ENCODE measurements at regions not wholly inside any gene's neighbourhood (a gene's known extent, or its start where the extent isn't known, plus 50 kb on each side); places are given as distances from the start of the nearest gene placed in this dataset.

- Histone ChIP-seq H3K9me3 (ENCODE audit: low read length) (peaks cover 11% of the 10 kb centered on the region; the same call in 1 of the 2 replicates), H3K4me1 (ENCODE audit: insufficient read depth, low read length, poor library complexity, severe bottlenecking) (peaks cover 19% of the 10 kb centered on the region), H3K4me2 (ENCODE audit: low read length) (no peak overlapping the region), H3K79me2 (ENCODE audit: insufficient read depth, low read depth, low read length) (no peaks in the 10 kb centered on the region), H4K20me1 (ENCODE audit: insufficient read depth, low read length) (no peaks in the 10 kb centered on the region), H3K9me2 (ENCODE audit: insufficient read depth, low read length) (no peaks in the 10 kb centered on the region), H3K36me3 (ENCODE audit: insufficient read depth, low read length) (peaks cover 6% of the 10 kb centered on the region), H3K27ac (ENCODE audit: low read depth, low read length, poor library complexity, severe bottlenecking) (no peak overlapping the region), H3K4me3 (ENCODE audit: low read depth, low read length, poor library complexity, severe bottlenecking) (no peak overlapping the region), H2AFZ (ENCODE audit: low read length) (no peak overlapping the region)
- ChIA-PET CTCF (ENCODE audit: unreplicated experiment) (interaction anchor here (2.3 kb wide), 1 partner anchor 10 kb away, joined by 6 read pairs; no protein-coding TSS in a partner anchor), POLR2A (interaction anchor here (0.8 to 12.2 kb wide), 10 partner anchors 8 to 409 kb away, joined by 3 to 170 read pairs (median 6); partner anchors contain the start of gene BTG1)
- intact Hi-C loops (cut with micrococcal nuclease; ENCODE audit: unreplicated experiment) = no loop called here
- BruUV-seq (replicated peaks) = no TSS peak
- no peak for DNase-seq (ENCODE audit: low spot score)
- TF ChIP-seq EZH2phosphoT487 (IDR thresholded peaks at IDR 0.05; ENCODE audit: borderline replicate concordance, low read depth, low read length) (no peak), CTCF (conservative IDR thresholded peaks at IDR 0.05; ENCODE audit: low read length) (no peak)
These were observed 209.0 kb upstream of the PLEKHG7 start for GRCh38 chr12:92493816-92494215.

DNA sequence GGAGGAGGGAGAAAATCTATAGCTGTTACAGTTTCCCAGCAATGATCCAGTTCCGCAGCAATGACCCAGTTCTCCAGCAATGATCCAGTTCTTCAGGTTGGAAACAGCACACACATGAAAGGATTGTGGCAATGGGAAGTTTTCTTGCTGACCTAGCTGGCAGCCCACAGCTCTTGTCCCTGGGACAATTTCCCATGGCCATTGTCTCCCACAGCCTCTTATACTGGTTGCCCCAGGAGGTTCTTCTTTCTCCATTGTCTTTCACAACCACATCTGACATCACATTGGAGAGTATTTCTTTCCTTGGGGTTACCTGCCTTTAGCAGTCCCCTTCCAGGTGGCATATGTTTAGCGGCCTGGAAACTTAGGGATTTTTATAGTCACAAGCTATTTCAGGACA is 209.8 kb upstream of the PLEKHG7 start:
- CTCF ChIA-PET (ENCODE audit: unreplicated experiment) = interaction anchor here (1.1 to 2.3 kb wide), 2 partner anchors 11 to 347 kb away, joined by 3 to 6 read pairs; partner anchors contain the start of gene BTG1
- Histone ChIP-seq H3K36me3 (ENCODE audit: insufficient read depth, low read length) (peaks cover 6% of the 10 kb centered on the region), H3K79me2 (ENCODE audit: insufficient read depth, low read depth, low read length) (no peaks in the 10 kb centered on the region), H4K20me1 (ENCODE audit: insufficient read depth, low read length) (no peaks in the 10 kb centered on the region), H3K9me3 (ENCODE audit: low read length) (peaks cover 11% of the 10 kb centered on the region; the same call in 1 of the 2 replicates), H3K4me3 (ENCODE audit: low read depth, low read length, poor library complexity, severe bottlenecking) (no peak overlapping the region), H2AFZ (ENCODE audit: low read length) (no peak overlapping the region), H3K4me1 (ENCODE audit: insufficient read depth, low read length, poor library complexity, severe bottlenecking) (peaks cover 27% of the 10 kb centered on the region), H3K27ac (ENCODE audit: low read depth, low read length, poor library complexity, severe bottlenecking) (no peak overlapping the region), H3K4me2 (ENCODE audit: low read length) (no peak overlapping the region), H3K9me2 (ENCODE audit: insufficient read depth, low read length) (no peaks in the 10 kb centered on the region)
- intact Hi-C loops (cut with micrococcal nuclease; ENCODE audit: unreplicated experiment) = no loop called here
- POLR2A ChIA-PET = interaction anchor here (0.8 to 12.2 kb wide), 7 partner anchors 10 to 130 kb away, joined by 3 to 170 read pairs (median 4); no protein-coding TSS in a partner anchor
- no peak for DNase-seq (ENCODE audit: low spot score)
- no TSS peak for BruUV-seq (replicated peaks)
- TF ChIP-seq EZH2phosphoT487 (IDR thresholded peaks at IDR 0.05; ENCODE audit: borderline replicate concordance, low read depth, low read length) = no peak

DNA sequence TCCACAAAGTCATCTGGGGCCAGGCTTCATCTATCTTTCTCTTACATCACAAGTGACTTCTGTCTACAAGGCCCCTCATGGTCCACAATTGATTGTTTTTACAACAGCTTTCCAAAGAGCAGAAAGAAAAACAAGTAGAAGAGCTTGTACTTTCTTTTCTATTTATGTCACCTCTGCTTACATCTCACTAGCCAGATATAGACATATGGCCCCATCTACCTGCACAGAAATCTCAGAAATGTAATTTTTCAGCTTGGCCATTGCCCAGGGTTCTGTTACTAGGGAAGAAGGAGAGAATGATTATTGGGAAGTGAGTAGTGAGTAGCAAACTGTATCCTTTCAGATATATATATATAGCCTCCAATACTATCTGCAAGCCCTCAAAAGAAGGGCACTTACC is 210.5 kb upstream of the PLEKHG7 start:
- ChIA-PET POLR2A (interaction anchor here (0.7 to 12.2 kb wide), 9 partner anchors 11 to 347 kb away, joined by 3 to 170 read pairs (median 5); partner anchors contain the start of gene BTG1), CTCF (ENCODE audit: unreplicated experiment) (interaction anchor here (1.1 kb wide), 1 partner anchor 347 kb away, joined by 3 read pairs; the partner anchor contains the start of gene BTG1)
- H4K20me1 ChIP-seq (ENCODE audit: insufficient read depth, low read length) = no peaks in the 10 kb centered on the region
- TF ChIP-seq EZH2phosphoT487 (IDR thresholded peaks at IDR 0.05; ENCODE audit: borderline replicate concordance, low read depth, low read length) (no peak), CTCF (conservative IDR thresholded peaks at IDR 0.05; ENCODE audit: low read length) (0 out of 2 replicates have a peak, but pooled peaks have one; percentile 11)
- H3K4me1 ChIP-seq (ENCODE audit: insufficient read depth, low read length, poor library complexity, severe bottlenecking) = peaks cover 31% of the 10 kb centered on the region
- H3K36me3 ChIP-seq (ENCODE audit: insufficient read depth, low read length) = peaks cover 6% of the 10 kb centered on the region
- DNase-seq (ENCODE audit: low spot score) = peak; percentile 25
- peaks cover 11% of the 10 kb centered on the region; the same call in 1 of the 2 replicates for H3K9me3 ChIP-seq (ENCODE audit: low read length)
- H3K4me3 ChIP-seq (ENCODE audit: low read depth, low read length, poor library complexity, severe bottlenecking) = no peak overlapping the region
- BruUV-seq (replicated peaks) = no TSS peak
- no peak overlapping the region for H3K27ac ChIP-seq (ENCODE audit: low read depth, low read length, poor library complexity, severe bottlenecking)
- no peaks in the 10 kb centered on the region for H3K79me2 ChIP-seq (ENCODE audit: insufficient read depth, low read depth, low read length)
- no peaks in the 10 kb centered on the region for H3K9me2 ChIP-seq (ENCODE audit: insufficient read depth, low read length)
- H2AFZ ChIP-seq (ENCODE audit: low read length) = peak overlapping the region; percentile 27; the same call in 1 of the 2 replicates
- intact Hi-C loops (cut with micrococcal nuclease; ENCODE audit: unreplicated experiment) = no loop called here
- peak overlapping the region; percentile 28 for H3K4me2 ChIP-seq (ENCODE audit: low read length)

Measured in OCI-LY7 (cell line).